ENCODE measurements at regions not wholly inside any gene's neighbourhood (a gene's known extent, or its start where the extent isn't known, plus 50 kb on each side); places are given as distances from the start of the nearest gene placed in this dataset.
A peak's percentile ranks its signal among the peaks of the same experiment; 100 is the strongest.
"Not testable (repeated sequence)": the region's sequence is repeated elsewhere in the genome, so short reads cannot be mapped to it uniquely, and the experiment has no call there.

DNA sequence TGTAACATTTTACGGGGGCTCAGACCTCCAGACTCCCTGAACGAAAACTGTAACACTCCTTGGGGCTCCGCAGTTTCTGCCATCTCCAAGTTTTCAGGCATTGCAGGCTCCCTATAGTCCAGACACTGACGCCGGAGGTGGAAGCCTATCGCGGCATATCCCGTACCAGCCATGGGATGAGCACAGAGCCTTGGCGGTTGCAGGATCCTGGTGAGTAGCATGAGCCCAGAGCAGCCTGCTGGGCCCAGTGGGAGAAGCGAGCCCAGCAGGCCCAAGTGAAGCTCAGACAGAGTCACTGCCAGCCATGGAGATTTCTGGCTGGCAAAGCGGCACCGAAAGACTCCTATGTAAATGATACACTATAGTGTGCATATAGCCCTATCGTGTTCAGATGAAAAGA is 446.8 kb downstream of the COL11A1 start:
- DNase-seq (ENCODE audit: low read depth in 2 of 2), result no peak

DNA sequence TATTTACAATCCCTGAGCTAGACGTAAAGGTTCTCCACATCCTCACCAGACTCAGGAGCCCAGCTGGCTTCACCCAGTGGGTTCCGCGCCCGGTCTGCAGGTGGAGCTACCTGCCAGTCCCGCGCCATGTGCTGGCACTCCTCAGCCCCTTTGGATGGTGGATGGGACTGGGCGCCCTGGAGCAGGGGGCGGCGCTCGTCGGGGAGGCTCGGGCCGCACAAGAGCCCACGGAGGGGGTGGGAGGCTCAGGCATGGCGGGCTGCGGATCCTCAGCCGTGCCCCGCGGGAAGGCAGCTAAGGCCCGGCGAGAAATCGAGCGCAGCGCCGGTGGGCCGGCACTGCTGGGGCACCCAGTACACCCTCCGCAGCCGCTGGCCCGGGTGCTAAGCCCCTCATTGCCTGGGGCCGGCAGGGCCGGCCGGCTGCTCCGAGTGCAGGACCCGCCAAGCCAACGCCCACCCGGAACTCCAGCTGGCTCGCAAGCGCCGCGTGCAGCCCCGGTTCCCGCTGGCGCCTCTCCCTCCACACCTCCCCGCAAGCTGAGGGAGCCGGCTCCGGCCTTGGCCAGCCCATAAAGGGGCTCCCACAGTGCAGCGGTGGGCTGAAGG is 448.3 kb downstream of the COL11A1 start:
- not testable (repeated sequence) for DNase-seq (ENCODE audit: low read depth in 2 of 2)

DNA sequence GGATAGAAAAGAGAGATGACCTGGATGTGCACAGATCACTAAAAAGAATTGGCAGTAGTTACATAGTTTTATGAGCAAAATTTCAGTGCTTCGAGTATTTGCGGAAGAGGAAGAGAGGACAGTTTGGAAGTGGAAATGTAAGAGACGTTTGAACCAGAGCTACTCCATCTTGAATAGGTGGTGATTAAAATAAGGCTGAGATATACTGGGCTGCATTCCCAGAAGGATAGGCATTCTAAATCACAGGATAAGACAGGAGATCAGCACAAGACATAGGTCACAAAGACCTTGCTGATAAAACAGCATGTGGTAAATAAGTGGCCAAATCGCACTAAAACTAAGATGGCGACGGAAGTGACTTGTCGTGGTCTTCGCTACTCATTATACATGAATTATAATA is 453.3 kb downstream of the COL11A1 start:
- DNase-seq (ENCODE audit: low read depth in 2 of 2), result no peak

DNA sequence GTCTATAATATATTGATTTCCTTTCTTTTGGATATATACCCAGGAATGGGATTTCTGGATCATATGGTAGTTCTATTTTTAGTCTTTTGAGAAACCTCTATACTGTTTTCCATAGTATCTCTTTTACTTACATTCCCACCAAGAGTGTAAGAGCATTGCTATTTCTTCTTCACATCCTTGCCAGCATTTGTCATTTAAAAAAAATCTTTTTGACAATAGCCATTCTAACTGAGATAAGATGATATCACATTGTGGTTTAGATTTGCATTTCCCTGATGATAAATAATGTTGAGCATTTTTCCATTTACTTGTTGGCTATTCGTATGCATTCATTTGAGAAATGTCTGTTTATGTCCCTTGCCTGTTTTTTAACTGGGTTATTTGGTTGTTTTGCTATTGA is 467.4 kb downstream of the COL11A1 start:
- no peak for DNase-seq (ENCODE audit: low read depth in 2 of 2)

DNA sequence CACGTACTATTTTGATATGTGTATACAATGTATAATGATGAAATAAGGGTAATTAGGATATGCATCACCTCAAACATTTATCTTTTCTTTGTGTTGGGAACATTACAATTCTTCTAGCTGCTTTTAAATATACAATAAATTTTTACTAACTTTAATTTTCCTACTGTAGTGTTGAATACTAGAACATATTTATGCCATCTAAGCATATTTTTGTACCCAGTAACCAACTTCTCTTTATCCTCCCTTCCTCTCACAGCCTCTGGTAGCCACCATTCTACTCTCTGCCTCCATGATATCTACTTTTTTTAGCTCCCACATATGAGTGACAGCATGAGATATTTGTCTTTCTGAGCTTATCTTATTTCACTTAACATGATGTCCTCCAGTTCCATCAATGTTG is 468.0 kb downstream of the COL11A1 start:
- DNase-seq (ENCODE audit: low read depth in 2 of 2), result no peak

DNA sequence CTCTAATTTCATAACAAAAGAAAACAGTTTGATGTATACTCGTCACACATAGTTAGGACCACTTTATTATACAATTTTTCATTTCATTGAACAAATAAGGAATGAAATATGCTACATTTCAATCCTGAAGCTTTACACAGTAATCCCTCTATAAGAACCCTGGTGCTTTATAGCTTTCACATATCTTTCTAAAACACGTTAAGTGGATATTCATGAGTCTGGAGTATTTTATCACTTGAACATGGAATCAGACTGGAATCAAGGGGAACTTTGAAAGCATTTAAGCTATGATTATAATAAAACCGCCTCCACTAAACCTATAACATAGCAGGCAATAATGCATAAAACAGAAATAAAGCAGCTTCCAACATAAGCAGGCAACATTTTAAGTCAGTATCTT is 476.6 kb downstream of the COL11A1 start:
- no peak for DNase-seq (ENCODE audit: low read depth in 2 of 2)

DNA sequence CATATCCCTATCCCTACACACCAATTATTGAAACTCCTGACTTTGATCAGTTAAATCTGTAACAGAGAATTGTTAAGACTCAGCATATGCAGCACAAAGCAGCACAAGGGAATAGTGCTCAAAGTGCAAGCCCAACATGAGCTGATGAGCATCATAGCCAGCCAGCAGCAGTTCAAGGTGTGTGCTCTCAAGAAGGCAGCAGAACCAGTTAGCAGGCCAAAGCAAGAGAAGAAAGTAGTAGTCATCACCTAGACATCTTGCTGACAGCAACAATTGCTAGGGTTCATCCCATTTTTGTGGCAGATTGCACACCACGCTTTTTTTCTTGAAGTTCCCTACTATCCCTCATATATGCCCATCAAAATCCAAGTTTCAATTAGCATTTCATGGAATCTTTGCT is 478.3 kb downstream of the COL11A1 start:
- no peak for DNase-seq (ENCODE audit: low read depth in 2 of 2)

DNA sequence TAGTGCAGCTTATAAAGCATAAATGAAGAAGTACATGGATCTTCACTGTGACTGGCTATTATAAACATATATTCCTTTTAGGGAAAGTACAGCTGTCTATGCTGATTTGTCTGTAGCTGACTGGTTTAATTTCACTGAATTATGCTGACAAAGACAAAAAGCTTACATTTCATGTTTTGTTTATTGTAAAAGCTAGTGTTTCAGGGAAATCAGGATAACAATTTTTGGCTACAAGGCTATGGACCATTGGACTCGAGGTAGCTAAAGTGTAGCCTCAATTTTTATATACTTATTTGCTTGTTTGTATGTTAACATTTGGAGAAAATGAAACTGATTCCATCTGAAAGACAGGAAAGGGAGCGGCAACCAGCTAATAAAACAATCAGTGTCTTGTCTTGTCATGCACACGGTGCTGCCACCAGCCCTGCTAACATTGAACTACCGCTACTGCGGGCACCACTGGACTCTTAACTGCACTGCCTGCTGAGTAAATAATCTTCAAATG is 480.2 kb downstream of the COL11A1 start:
- no peak for DNase-seq (ENCODE audit: low read depth in 2 of 2)

DNA sequence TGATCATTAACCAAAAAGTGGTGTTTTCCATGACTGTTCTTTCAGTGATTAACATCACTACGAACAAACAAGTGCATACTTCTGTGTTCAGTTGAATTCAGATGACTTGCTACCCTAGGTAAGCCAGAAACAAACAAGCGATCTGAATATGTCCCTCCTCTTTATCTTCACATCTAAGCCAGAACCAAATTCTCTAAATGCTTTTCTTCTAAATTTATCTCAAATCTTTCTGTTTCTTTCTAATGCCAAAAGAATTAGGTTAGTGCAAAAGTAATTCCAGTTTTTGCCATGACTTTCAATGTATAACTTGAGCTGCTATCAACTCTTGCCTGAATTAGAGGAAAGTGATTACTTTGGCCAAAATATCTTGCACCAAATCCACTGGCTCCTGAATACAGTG is 481.2 kb downstream of the COL11A1 start:
- DNase-seq (ENCODE audit: low read depth in 2 of 2), result no peak

DNA sequence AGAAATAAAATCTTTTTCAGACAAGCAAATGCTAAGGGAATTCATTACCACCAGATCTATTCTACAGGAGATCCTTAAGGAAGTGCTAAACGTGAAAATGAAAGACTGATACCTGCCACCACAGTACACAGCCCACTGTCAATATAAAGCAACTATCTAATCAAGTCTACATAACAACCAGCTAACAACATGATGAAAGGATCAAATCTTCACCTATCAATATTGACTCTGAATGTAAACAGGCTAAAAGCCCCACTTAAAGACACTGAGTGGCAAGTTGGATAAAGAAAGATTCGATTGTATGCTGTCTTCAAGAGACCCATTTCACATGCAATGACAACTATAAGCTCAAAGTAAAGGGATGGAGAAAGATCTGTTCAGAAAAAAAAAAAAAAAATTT is 492.4 kb downstream of the COL11A1 start:
- DNase-seq (ENCODE audit: low read depth in 2 of 2), result no peak

DNA sequence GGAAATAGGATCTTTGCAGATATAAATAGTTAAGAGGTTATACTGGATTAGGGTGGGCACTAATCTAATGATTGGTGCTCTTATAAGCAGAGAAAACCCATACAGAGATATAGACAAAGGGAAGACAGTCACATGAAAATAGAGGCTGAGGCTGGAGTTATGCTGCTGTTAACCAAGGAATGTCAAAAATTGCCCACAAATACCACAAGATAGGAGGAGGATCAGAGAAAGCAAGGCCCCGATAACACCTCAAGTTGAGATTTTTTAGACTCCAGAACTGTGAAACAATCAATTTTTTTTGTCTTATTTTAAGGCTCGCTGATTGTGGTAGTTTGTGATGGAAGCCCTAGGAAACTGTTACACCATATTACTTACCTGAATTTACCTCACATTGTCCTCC is 513.2 kb downstream of the COL11A1 start:
- no peak for DNase-seq (ENCODE audit: low read depth in 2 of 2)

DNA sequence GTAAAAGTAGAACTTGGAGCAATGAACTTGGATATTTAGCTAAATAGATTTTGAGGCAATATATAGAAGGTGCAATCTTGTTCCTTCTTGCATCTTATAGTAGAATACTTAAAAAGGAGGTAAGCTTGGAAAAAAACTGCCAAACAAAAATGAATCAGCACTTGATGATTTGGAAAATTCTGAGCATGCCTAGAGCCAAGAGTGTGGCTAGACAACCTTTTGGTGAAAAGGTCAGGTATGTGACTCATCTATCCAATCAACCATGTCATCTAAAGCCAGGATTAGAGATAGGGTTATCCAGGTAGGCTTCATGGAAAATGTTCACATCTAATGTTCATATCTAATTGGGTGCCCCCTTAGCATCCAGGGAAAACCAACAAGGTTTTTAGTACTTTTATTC is 515.0 kb downstream of the COL11A1 start:
- no peak for DNase-seq (ENCODE audit: low read depth in 2 of 2)

DNA sequence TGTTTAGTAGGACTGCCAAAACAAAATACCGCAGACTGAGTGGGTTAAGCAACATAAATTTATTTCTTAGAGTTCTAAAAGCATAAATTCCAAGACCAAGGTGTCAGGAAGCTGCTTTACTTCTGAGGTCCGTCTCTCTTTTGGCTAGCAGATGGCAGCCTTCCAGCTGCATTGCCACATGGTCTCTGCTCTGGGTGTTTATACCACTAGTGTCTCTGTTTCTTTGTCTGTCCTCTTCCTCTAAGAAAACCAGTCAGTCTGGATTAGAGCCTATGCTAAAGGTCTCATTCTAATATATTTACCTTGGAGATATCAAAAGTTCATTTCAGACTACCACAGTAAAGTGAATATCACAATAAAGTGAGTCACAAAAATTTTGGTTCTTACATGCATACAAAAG is 519.8 kb downstream of the COL11A1 start:
- no peak for DNase-seq (ENCODE audit: low read depth in 2 of 2)

DNA sequence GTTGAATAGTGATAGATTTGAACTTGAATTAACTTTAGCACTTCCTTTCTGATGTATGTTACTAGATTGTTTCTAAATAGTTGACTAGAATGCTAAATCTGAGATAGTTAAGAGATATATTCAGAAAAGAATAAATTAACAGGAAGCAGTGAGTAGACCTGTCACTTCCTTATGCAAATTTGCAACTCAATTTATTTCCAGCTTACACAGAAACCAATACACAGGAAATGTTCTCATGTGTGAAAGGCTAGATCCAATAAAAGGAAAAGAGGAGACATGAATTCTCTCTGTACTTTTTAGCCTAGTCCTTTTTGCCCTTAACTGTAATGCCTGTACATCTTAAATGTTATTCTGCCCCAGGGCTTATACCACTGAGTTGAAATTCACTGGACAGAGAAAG is 522.3 kb downstream of the COL11A1 start:
- no peak for DNase-seq (ENCODE audit: low read depth in 2 of 2)

DNA sequence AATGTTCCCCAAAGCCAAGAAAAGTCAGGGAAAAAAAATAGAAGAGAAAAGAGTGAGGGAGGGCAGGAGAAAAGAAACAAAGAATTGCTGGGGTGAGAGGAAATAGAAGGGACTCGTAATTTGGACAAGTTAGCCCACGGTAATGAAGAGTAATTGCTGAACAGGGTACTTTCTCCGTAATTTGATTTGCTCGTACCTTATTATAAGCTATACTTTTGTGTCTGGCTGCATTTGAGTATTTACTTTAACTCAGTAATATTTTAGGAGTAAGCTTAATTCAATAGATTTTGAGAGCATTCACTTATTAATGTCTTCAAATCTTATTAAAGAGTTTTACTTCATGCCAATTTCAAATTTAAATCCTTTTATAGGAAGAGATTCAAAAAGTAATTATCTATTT is 527.5 kb downstream of the COL11A1 start:
- no peak for DNase-seq (ENCODE audit: low read depth in 2 of 2)

DNA sequence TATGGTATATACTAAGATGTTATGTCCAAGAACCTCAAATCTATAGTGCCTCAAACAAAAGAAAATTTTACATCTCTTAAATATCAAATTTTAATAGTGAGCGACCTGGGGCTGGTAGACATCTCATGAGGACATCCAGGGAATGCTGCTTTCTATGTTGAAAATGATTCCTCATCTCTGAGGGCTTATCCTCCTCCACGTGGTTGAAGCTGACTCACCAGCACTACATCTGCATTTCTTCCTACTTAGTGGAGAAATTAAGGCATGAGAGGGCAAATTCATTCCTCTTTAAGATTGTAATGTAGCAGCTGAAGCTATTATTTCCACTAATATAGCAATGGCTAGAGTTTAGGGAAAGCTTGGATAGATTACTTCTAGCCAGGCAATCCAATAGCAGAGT is 529.5 kb downstream of the COL11A1 start:
- no peak for DNase-seq (ENCODE audit: low read depth in 2 of 2)

DNA sequence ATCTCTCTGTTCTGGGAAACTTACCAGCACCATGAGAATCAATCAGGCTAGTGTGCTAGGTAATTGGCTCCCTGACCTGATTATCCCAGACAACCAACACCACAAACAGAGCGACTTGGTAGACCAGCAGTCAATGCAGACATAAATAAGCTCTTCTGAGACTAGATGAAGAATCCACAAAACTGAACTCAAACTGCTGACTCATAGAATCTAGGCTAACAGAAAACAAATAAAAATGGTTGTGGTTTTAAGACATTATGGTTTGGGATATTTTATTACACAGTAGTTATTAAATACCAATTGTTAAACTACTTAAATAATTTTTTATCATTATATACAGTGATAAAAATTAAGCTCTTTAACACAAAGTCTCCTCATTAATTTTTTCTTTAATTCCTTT is 535.7 kb downstream of the COL11A1 start:
- DNase-seq (ENCODE audit: low read depth in 2 of 2), result no peak

DNA sequence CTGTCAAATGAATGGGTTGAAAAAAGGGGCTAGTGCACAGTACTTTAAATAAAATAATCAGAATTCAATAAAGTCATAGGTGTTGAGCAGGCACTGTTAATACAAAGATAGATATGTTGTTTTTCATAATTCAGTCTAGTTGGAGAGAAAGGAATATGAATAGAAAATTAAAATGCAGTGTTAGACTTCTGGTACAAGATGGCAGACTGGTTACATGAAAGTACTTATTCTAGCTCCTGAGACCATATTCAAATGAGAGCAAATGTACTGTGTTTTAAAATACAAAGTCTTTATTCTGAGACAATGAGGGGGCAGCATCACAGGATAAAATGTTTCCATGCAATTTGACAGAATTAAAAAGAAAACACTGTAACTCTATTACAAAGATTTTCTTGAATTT is 542.1 kb downstream of the COL11A1 start:
- no peak for DNase-seq (ENCODE audit: low read depth in 2 of 2)

DNA sequence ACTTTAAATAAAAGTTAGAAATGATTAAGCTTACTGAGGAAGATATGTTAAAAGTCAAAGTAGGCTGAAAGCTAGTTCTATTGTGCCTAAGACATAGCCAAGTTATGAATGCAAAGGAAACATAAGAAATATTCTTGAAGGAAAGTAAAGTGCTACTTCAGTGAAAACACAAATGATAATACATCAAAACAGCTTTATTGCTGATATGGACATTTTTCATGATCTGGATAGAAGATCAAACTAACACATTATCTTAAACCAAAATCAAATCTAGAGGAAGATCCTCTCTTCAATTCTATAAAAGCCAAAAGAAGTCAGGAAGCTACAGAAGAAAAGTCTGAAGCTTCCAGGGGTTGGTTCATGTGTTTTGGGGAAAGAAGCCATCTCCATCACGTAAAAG is 545.9 kb downstream of the COL11A1 start:
- DNase-seq (ENCODE audit: low read depth in 2 of 2), result no peak

DNA sequence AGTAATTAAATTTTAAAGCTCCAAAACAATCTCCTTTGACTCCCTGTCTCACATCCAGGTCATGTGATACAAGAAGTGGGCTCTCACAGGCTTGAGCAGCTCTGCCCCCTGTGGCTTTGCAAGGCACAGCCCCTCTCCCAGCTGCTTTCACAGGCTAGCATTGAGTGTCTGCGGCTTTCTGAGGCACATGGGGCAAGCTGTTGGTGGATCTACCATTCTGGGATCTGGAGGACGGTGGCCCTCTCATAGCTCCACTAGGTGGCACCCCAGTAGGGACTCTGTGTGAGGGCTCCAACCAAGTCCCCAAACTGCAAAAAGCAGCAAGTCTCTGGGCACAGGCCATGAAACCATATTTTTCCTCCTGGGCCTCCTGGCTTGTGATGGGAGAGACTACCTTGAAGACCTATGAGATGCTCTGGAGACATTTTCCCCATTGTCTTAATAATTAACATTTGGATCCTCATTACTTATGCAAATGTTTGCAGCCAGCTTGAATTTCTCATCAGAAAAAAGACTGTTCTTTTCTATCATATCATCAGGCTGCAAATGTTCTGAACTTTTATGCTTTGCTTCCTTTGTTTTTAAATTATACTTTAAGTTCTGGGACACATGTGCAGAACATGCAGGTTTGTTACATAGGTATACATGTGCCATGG is 554.1 kb upstream of the OLFM3 start:
- DNase-seq (ENCODE audit: low read depth in 2 of 2), result peak; percentile 0

DNA sequence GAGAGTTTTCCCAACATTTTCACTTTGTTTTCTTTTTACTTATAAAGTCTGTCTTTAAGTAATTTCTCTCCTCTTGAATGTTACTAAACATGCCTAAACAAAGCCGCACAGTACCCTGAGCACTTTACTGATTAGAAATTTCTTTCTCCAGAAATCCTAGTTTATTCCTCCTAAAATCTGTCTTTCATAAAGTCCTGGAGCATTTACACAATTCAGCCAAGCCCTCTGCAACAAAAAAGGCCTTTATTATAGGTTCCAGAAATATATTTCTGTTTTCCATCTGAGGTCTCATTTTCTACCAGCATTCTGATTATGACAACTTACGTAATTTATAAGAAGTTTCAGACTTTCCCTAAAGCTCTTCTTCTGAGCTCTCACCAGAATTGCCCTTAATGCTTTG is 549.5 kb upstream of the OLFM3 start:
- DNase-seq (ENCODE audit: low read depth in 2 of 2), result no peak

DNA sequence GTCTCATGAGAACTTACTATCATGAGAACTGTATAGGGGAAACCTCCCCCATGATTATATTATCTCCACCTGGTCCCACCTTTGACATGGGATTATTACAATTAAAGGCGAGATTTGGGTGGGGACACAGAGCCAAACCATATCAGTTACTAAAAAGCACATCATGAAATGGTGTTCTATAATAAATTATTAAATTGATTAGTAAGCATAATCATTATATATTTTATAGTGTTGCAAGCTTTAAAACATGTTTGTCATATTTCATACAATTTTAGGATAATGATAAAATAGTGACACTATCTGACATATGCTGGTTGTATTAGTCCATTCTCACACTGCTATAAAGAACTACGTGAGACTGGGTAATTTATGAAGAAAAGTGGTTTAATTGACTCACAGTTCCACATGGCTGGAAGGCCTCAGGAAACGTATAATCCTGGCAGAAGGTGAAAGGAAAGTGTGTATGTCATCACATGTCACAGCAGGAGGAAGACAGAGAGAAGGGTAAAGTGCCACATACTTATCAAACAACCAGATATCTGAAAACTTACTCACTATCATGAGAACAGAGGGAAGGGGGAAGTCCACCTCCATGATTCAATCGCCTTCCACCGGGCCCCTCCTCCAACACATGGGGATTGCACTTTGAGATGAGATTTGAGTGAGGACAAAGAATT is 539.2 kb upstream of the OLFM3 start:
- no peak for DNase-seq (ENCODE audit: low read depth in 2 of 2)

DNA sequence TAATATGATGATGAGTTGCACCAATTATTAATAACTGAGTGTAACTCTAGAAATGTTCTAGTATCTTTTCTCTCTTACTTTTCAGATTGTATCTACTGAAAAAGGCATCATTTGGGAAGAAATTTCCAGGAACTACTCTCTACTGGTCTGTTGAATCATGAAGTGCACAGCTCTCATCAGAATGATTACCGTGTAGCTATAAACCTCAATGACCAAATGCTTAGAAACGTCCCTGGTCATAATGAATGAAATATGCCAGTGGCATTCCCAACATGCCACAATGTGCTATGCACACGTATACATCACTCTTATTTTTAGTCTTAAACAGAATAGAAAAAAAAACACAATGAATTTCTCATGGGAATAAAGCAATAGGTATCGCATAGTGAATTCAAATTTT is 534.3 kb upstream of the OLFM3 start:
- no peak for DNase-seq (ENCODE audit: low read depth in 2 of 2)

Measured in stimulated activated CD4-positive, alpha-beta T cell treated with anti-CD3 and anti-CD28 coated beads, Interleukin-4, amount 100 ng/mL, for 48 hours (primary cell).